Liver (tissue), 8 donors: ENCODE measurements at regions not wholly inside any gene's neighbourhood (a gene's known extent, or its start where the extent isn't known, plus 50 kb on each side); places are given as distances from the start of the nearest gene placed in this dataset.

Source experiments
- DNase-seq: peaks from one replicate; pipeline ENCODE4 v3.0.0-alpha.2; 2017; ENCODE audit warnings: low spot score
- H3K27ac ChIP-seq, 2 donors: one replicate each; pipeline ENCODE4 v1.7.0; 2013; ENCODE audit warnings: inconsistent platforms in 2 of 2, low read length in 2 of 2, control low read depth in 1 of 2, low read depth in 1 of 2, mild to moderate bottlenecking in 1 of 2
- H3K27me3 ChIP-seq, 4 donors: one replicate each; pipeline versions ENCODE4 v1.6.1 to v1.7.0; 2013; ENCODE audit warnings: low read length in 3 of 4, inconsistent platforms in 1 of 4, mild to moderate bottlenecking in 1 of 4, moderate library complexity in 1 of 4; ENCODE audit not compliant: control insufficient read depth in 4 of 4, insufficient read depth in 4 of 4
- H3K36me3 ChIP-seq, 4 donors: one replicate each; pipeline versions ENCODE4 v1.6.1 to v1.7.0; 2013; ENCODE audit warnings: low read length in 3 of 4, mild to moderate bottlenecking in 3 of 4, low read depth in 1 of 4, moderate library complexity in 1 of 4; ENCODE audit not compliant: control insufficient read depth in 4 of 4, insufficient read depth in 3 of 4
- H3K4me1 ChIP-seq, 4 donors: one replicate each; pipeline versions ENCODE4 v1.6.1 to v1.7.0; 2013; ENCODE audit warnings: low read length in 3 of 4, mild to moderate bottlenecking in 3 of 4, moderate library complexity in 1 of 4; ENCODE audit not compliant: control insufficient read depth in 4 of 4, insufficient read depth in 4 of 4
- H3K4me3 ChIP-seq, 3 donors: one replicate each; pipeline versions ENCODE4 v1.6.1 to v1.7.0; 2013; ENCODE audit warnings: low read length in 3 of 3, control low read depth in 1 of 3, low read depth in 1 of 3, mild to moderate bottlenecking in 1 of 3
- H3K9ac ChIP-seq, 2 donors: one replicate each; pipeline ENCODE4 v1.7.0; 2013; ENCODE audit warnings: low read length in 2 of 2, mild to moderate bottlenecking in 2 of 2, moderate library complexity in 2 of 2, control low read depth in 1 of 2, low read depth in 1 of 2
- H3K9me3 ChIP-seq, 4 donors: one replicate each; pipeline versions ENCODE4 v1.6.1 to v1.7.0; 2013; ENCODE audit warnings: low read length in 3 of 4; ENCODE audit not compliant: control insufficient read depth in 4 of 4
- CTCF ChIP-seq: fragments of 150-350 bp; IDR thresholded peaks from 2 replicates; pipeline ENCODE4 v1.5.1; 2017; ENCODE audit warnings: improper control_type of control experiment, low read depth, low read length; ENCODE audit not compliant: missing input control
- EGR1 ChIP-seq, 2 donors: IDR thresholded peaks; 2 replicates each; pipeline ENCODE4 v1.6.1; 2016 to 2018; ENCODE audit warnings: antibody characterized with exemption in 2 of 2, low read depth in 2 of 2
- FOXA1 ChIP-seq: IDR thresholded peaks from 2 replicates; pipeline ENCODE4 v1.6.1; 2016; ENCODE audit warnings: antibody characterized with exemption
- FOXA2 ChIP-seq: IDR thresholded peaks from 2 replicates; pipeline ENCODE4 v1.6.1; 2016; ENCODE audit warnings: antibody characterized with exemption
- GABPA ChIP-seq, 2 donors: IDR thresholded peaks in 1 of 2; conservative IDR thresholded peaks in 1 of 2; 2 replicates each; pipeline ENCODE4 v1.6.1; 2016; ENCODE audit warnings: antibody characterized with exemption in 2 of 2, mild to moderate bottlenecking in 1 of 2, moderate library complexity in 1 of 2
- HNF4A ChIP-seq, 2 donors: conservative IDR thresholded peaks; 2 replicates each; pipeline ENCODE4 v1.6.1; 2016; ENCODE audit warnings: antibody characterized with exemption in 2 of 2, mild to moderate bottlenecking in 2 of 2
- HNF4G ChIP-seq: IDR thresholded peaks from 2 replicates; pipeline ENCODE4 v1.6.1; 2016; ENCODE audit warnings: antibody characterized with exemption
- JUND ChIP-seq, 2 donors: IDR thresholded peaks; 2 replicates each; pipeline ENCODE4 v1.6.1; 2016; ENCODE audit warnings: antibody characterized with exemption in 2 of 2
- NR2F2 ChIP-seq: IDR thresholded peaks from 2 replicates; pipeline ENCODE4 v1.6.1; 2016; ENCODE audit warnings: antibody characterized with exemption
- RAD21 ChIP-seq, 2 donors: IDR thresholded peaks; 2 replicates each; pipeline ENCODE4 v1.6.1; 2016; ENCODE audit warnings: antibody characterized with exemption in 2 of 2, mild to moderate bottlenecking in 2 of 2
- RXRA ChIP-seq, 2 donors: IDR thresholded peaks; 2 replicates each; pipeline ENCODE4 v1.6.1; 2017 to 2018; ENCODE audit warnings: antibody characterized with exemption in 2 of 2, mild to moderate bottlenecking in 1 of 2
- SP1 ChIP-seq: IDR thresholded peaks from 2 replicates; pipeline ENCODE4 v1.6.1; 2018; ENCODE audit warnings: antibody characterized with exemption, mild to moderate bottlenecking
- TAF1 ChIP-seq: conservative IDR thresholded peaks from 2 replicates; pipeline ENCODE4 v1.6.1; 2016; ENCODE audit warnings: antibody characterized with exemption, mild to moderate bottlenecking
- YY1 ChIP-seq: IDR thresholded peaks from 2 replicates; pipeline ENCODE4 v1.6.1; 2016; ENCODE audit warnings: antibody characterized with exemption, mild to moderate bottlenecking
- WGBS: extraction: QIAGEN DNeasy Blood & Tissue Kit; methylation state at CpG from one replicate; pipeline ENCODE4 v1.1.7; 2013; 5-methylcytosine and 5-hydroxymethylcytosine counted together
- TF ChIP-seq, protein P1 (sequence below): IDR thresholded peaks from 2 replicates; pipeline ENCODE4 v1.6.1; 2016; ENCODE audit warnings: antibody characterized with exemption, mild to moderate bottlenecking
- TF ChIP-seq, protein P2 (sequence below): IDR thresholded peaks from 2 replicates; pipeline ENCODE4 v1.6.1; 2016; ENCODE audit warnings: antibody characterized with exemption
- TF ChIP-seq, protein P3 (sequence below): IDR thresholded peaks from 2 replicates; pipeline ENCODE4 v1.6.1; 2016; ENCODE audit warnings: antibody characterized with exemption
- TF ChIP-seq, protein P4 (sequence below): IDR thresholded peaks from 2 replicates; pipeline ENCODE4 v1.6.1; 2016; ENCODE audit warnings: antibody characterized with exemption
- donor health status: healthy.
- donor health status: healthy.
- donor health status: healthy.
- donor health status: healthy.
- donor health status: healthy.

DNA sequence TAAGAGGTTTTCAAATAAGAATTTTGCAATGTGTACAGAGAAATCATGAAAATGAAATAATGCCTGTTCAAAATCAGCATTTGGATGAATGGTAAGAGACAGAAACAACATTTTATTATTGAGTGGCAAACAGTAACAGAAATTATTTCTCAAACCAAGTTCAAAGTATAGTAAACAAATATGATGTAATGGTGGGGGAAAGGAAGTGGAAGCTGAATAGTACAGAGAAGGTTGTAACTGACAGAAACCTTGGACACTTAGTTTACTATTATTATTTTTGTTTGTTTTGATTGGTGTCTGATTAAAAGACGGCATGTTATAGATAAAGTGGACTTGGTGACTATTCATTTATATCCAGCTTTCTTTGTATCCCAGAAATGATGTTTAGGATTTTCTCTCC is 1637.4 kb upstream of the ACVR2A start (continued):
- no peak for TF ChIP-seq NR2F2
- no peak for TF ChIP-seq EGR1 (IDR thresholded peaks at IDR 0.05; ENCODE audit: low read depth in 2 of 2)
- no peak for TF ChIP-seq YY1
- TF ChIP-seq HNF4G, result no peak

DNA sequence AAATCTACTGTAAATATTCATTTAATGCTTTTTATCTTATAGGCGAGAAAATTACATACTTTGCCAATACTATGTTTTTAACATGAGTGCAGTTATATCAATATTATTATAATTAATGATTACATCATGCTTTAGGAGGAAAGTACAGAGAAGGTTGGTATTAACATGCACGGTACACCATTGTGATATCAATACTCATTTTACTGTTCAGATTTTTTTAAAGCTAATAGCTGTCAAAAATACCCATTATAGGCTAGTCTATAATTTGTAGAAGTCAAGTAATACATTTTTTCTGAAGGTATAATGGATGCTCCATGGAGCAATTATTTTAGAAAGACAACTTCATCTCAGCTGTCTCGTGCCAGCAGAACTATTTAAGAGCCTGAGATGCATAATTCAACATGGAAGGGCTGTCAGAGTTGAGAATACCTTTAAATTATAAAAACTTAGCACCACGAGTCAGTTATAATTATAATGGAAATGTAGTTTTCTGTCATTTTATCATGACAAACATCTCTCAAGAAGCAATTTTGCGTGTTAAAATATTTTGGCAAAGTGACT is 1641.7 kb upstream of the ACVR2A start:
- H3K27me3 ChIP-seq, result no peaks in the 10 kb centered on the region
- H3K4me3 ChIP-seq, result no peak overlapping the region
- TF ChIP-seq RXRA (IDR thresholded peaks at IDR 0.05), result no peak
- no peak for TF ChIP-seq HNF4A (conservative IDR thresholded peaks at IDR 0.05)
- TF ChIP-seq, protein P1, sequence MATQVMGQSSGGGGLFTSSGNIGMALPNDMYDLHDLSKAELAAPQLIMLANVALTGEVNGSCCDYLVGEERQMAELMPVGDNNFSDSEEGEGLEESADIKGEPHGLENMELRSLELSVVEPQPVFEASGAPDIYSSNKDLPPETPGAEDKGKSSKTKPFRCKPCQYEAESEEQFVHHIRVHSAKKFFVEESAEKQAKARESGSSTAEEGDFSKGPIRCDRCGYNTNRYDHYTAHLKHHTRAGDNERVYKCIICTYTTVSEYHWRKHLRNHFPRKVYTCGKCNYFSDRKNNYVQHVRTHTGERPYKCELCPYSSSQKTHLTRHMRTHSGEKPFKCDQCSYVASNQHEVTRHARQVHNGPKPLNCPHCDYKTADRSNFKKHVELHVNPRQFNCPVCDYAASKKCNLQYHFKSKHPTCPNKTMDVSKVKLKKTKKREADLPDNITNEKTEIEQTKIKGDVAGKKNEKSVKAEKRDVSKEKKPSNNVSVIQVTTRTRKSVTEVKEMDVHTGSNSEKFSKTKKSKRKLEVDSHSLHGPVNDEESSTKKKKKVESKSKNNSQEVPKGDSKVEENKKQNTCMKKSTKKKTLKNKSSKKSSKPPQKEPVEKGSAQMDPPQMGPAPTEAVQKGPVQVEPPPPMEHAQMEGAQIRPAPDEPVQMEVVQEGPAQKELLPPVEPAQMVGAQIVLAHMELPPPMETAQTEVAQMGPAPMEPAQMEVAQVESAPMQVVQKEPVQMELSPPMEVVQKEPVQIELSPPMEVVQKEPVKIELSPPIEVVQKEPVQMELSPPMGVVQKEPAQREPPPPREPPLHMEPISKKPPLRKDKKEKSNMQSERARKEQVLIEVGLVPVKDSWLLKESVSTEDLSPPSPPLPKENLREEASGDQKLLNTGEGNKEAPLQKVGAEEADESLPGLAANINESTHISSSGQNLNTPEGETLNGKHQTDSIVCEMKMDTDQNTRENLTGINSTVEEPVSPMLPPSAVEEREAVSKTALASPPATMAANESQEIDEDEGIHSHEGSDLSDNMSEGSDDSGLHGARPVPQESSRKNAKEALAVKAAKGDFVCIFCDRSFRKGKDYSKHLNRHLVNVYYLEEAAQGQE, result no peak
- no peak for TF ChIP-seq YY1
- TF ChIP-seq SP1, result no peak
- TF ChIP-seq, protein P2, sequence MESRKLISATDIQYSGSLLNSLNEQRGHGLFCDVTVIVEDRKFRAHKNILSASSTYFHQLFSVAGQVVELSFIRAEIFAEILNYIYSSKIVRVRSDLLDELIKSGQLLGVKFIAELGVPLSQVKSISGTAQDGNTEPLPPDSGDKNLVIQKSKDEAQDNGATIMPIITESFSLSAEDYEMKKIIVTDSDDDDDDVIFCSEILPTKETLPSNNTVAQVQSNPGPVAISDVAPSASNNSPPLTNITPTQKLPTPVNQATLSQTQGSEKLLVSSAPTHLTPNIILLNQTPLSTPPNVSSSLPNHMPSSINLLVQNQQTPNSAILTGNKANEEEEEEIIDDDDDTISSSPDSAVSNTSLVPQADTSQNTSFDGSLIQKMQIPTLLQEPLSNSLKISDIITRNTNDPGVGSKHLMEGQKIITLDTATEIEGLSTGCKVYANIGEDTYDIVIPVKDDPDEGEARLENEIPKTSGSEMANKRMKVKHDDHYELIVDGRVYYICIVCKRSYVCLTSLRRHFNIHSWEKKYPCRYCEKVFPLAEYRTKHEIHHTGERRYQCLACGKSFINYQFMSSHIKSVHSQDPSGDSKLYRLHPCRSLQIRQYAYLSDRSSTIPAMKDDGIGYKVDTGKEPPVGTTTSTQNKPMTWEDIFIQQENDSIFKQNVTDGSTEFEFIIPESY, result no peak
- TF ChIP-seq HNF4G, result no peak
- no peak for TF ChIP-seq NR2F2
- TF ChIP-seq, protein P3, sequence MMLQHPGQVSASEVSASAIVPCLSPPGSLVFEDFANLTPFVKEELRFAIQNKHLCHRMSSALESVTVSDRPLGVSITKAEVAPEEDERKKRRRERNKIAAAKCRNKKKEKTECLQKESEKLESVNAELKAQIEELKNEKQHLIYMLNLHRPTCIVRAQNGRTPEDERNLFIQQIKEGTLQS, result no peak
- no peak for TF ChIP-seq GABPA (IDR thresholded peaks at IDR 0.05 in 1 of 2, conservative IDR thresholded peaks at IDR 0.05 in 1 of 2)
- TF ChIP-seq JUND (IDR thresholded peaks at IDR 0.05), result no peak
- TF ChIP-seq, protein P4, sequence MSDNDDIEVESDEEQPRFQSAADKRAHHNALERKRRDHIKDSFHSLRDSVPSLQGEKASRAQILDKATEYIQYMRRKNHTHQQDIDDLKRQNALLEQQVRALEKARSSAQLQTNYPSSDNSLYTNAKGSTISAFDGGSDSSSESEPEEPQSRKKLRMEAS, result no peak
- TF ChIP-seq FOXA2, result no peak
- no peak for TF ChIP-seq TAF1
- no peak for TF ChIP-seq FOXA1
- no peak for TF ChIP-seq RAD21 (IDR thresholded peaks at IDR 0.05)
- no peak for TF ChIP-seq CTCF
- TF ChIP-seq EGR1 (IDR thresholded peaks at IDR 0.05; ENCODE audit: low read depth in 2 of 2), result no peak
- H3K36me3 ChIP-seq, result no peaks in the 10 kb centered on the region
- WGBS, result 91% methylated on average over 5 of the region's 5 CpGs
- H3K27ac ChIP-seq, result no peak overlapping the region
- H3K9ac ChIP-seq, result no peak overlapping the region
- DNase-seq, result no peak
- no peaks in the 10 kb centered on the region for H3K9me3 ChIP-seq
- H3K4me1 ChIP-seq, result peaks cover 0 to 4% (median 0%) of the 10 kb centered on the region in 4 donors
